Brain microvascular endothelial cell (primary cell): ENCODE measurements at regions not wholly inside any gene's neighbourhood (a gene's known extent, or its start where the extent isn't known, plus 50 kb on each side); places are given as distances from the start of the nearest gene placed in this dataset.

Experiments used
- DNase-seq: peaks from one replicate; pipeline ENCODE4 v3.0.0-alpha.2; 2020
- H3K27ac ChIP-seq: fragments of 250-450 bp; sonication (Bioruptor Pico); 2 replicates; pipeline ENCODE4 v1.5.1; 2020; ENCODE audit warnings: mild to moderate bottlenecking, moderate library complexity
- H3K27me3 ChIP-seq: fragments of 250-450 bp; sonication (Bioruptor Pico); replicated peaks from 2 replicates; pipeline ENCODE4 v1.5.1; 2020; ENCODE audit warnings: mild to moderate bottlenecking
- H3K36me3 ChIP-seq: fragments of 250-450 bp; sonication (Bioruptor Pico); replicated peaks from 2 replicates; pipeline ENCODE4 v1.5.1; 2020; ENCODE audit warnings: mild to moderate bottlenecking
- H3K4me3 ChIP-seq: 2 replicates; pipeline ENCODE4 v1.5.1; 2011; ENCODE audit warnings: low read depth, mild to moderate bottlenecking, control low read depth, low read length, moderate library complexity
- CTCF ChIP-seq: IDR thresholded peaks from 2 replicates; pipeline ENCODE4 v1.5.1; 2011; ENCODE audit warnings: low read depth, mild to moderate bottlenecking, moderate library complexity, low read length, control low read depth, inconsistent platforms; ENCODE audit errors: missing control alignments
- in situ Hi-C: cut with HindIII; loops from 2 replicates; pipeline ENCODE4 v1.10.0; 2017; ENCODE audit warnings: low sequenced_read_pairs, low pct_ligation_motif_present

DNA sequence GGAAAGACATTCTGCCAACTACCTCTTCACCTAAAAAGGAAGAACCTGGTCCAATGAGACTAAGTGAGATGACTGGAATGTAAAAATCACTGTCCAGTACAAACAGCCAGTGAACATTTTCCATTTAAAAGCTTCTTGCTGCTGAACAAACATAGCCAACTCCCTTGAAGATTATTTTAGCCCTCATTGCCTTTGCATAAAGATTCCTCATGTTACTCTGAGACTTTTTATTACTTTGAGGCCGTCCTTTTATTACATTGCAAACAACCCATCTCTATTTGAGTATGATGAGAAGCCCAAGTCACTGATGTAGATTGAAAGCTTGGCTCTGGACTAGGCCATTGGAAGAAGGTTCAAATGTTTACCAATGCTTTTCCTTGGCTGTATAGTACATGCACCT, 649.8 kb downstream of the CETN3 start:
- H3K4me3 ChIP-seq, result no peak overlapping the region
- no peak overlapping the region for H3K27ac ChIP-seq
- in situ Hi-C loops, result no loop called here
- no peak for DNase-seq
- no peaks in the 10 kb centered on the region for H3K36me3 ChIP-seq
- no peaks in the 10 kb centered on the region for H3K27me3 ChIP-seq
- no peak for TF ChIP-seq CTCF

- no peak for TF ChIP-seq CTCF
- Histone ChIP-seq H3K36me3 (no peaks in the 10 kb centered on the region), H3K27ac (no peak overlapping the region), H3K27me3 (no peaks in the 10 kb centered on the region), H3K4me3 (no peak overlapping the region)
- no peak for DNase-seq
- in situ Hi-C loops, result no loop called here
Measured at GRCh38 chr5:89758146-89758545, 651.4 kb downstream of the CETN3 start.

- in situ Hi-C loops, result no loop called here
- no peaks in the 10 kb centered on the region for H3K27me3 ChIP-seq
- no peak overlapping the region for H3K4me3 ChIP-seq
- no peak for DNase-seq
- H3K36me3 ChIP-seq, result no peaks in the 10 kb centered on the region
- H3K27ac ChIP-seq, result no peak overlapping the region
- TF ChIP-seq CTCF, result no peak
Measured at GRCh38 chr5:89756955-89757354, 652.6 kb downstream of the CETN3 start.

DNA sequence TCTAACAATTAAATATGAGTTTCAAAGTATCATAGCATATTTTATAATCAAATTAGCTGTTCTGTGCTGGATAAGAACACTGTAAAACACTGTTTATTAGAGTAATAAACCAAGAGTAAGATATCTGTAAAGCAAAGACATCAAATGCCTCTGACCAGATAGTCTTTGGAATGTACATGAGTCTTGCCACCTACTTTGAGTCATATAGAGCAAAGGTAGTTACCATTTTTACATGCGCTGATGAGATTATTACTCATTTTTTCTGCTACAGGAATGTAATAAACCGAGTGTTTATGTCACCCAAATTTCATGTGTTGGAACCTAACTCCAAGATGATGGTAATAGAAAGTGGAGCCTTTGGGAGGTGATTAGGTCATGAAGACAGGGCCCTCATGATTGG, 654.5 kb downstream of the CETN3 start:
- in situ Hi-C loops, result no loop called here
- TF ChIP-seq CTCF, result no peak

DNA sequence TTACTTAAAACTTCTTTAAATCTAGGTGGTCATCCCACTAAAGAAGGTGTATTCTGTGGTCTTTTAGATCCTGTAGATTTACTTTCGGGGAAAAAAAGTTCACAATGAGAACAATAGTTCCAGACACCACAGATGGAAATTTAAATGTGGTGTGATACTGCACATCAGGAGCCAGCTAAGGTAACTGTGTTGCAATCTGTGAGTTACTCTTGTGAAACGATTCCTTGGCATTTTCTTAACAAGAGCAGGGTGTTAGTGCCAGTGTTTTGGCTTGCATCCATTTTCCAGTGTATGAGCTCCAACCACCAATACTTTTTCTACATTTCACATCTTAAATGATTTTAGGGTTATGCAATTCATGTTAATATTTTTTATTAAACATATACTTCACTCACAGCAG, 674.5 kb downstream of the CETN3 start:
- TF ChIP-seq CTCF, result no peak
- Histone ChIP-seq H3K27ac (no peak overlapping the region), H3K36me3 (no peaks in the 10 kb centered on the region), H3K27me3 (no peaks in the 10 kb centered on the region), H3K4me3 (no peak overlapping the region)
- in situ Hi-C loops, result no loop called here
- DNase-seq, result no peak

More for the DNA sequence above, 654.5 kb downstream of the CETN3 start:
- no peaks in the 10 kb centered on the region for H3K36me3 ChIP-seq
- DNase-seq, result no peak
- H3K27ac ChIP-seq, result no peak overlapping the region
- no peak overlapping the region for H3K4me3 ChIP-seq
- no peaks in the 10 kb centered on the region for H3K27me3 ChIP-seq

- in situ Hi-C loops, result no loop called here
- Histone ChIP-seq H3K36me3 (no peaks in the 10 kb centered on the region), H3K27ac (no peak overlapping the region), H3K27me3 (no peaks in the 10 kb centered on the region), H3K4me3 (no peak overlapping the region)
- no peak for DNase-seq
- no peak for TF ChIP-seq CTCF
Measured at GRCh38 chr5:89733772-89734171, 675.8 kb downstream of the CETN3 start.
